ENCODE measurements at regions not wholly inside any gene's neighbourhood (a gene's known extent, or its start where the extent isn't known, plus 50 kb on each side); places are given as distances from the start of the nearest gene placed in this dataset.
A peak's percentile ranks its signal among the peaks of the same experiment; 100 is the strongest.

GRCh38 chr14:34931206-34931605 is 51.6 kb upstream of the SRP54 start:
- DNase-seq (no peak), ATAC-seq (peak in 3 of 4 donors; percentile 18 to 63 (median 48)), FAIRE-seq (no peak)
- no peaks in the 10 kb centered on the region for H3K36me3 ChIP-seq
- TF ChIP-seq CTCF (IDR thresholded peaks at IDR 0.05): no peak
- intact Hi-C loops (cut with DNase I): no loop called here
- no peaks in the 10 kb centered on the region for H3K27me3 ChIP-seq
- no peak overlapping the region for H3K4me3 ChIP-seq
- H3K4me1 ChIP-seq: no peaks in the 10 kb centered on the region
- no peaks in the 10 kb centered on the region for H3K9me3 ChIP-seq
- 69 to 72% methylated on average over 1 of the region's 1 CpG for WGBS, 2 donors
- H3K27ac ChIP-seq: no peak overlapping the region

- no peak overlapping the region for H3K27ac ChIP-seq
- no peak for FAIRE-seq
These were observed 52.2 kb upstream of the SRP54 start for GRCh38 chr14:34930591-34931091.

GRCh38 chr14:34926552-34926951 is 51.4 kb upstream of the BAZ1A start:
- Histone ChIP-seq H3K36me3 (no peaks in the 10 kb centered on the region), H3K4me1 (no peaks in the 10 kb centered on the region), H3K27me3 (no peaks in the 10 kb centered on the region), H3K9me3 (no peaks in the 10 kb centered on the region), H3K4me3 (no peak overlapping the region), H3K27ac (no peak overlapping the region)
- WGBS, 2 donors: 59 to 74% methylated on average over 1 of the region's 1 CpG
- no peak for FAIRE-seq
- no peak for ATAC-seq
- TF ChIP-seq CTCF (IDR thresholded peaks at IDR 0.05): no peak
- intact Hi-C loops (cut with DNase I): no loop called here
- DNase-seq: no peak

More at GRCh38 chr14:34930591-34931091, 52.2 kb upstream of the SRP54 start:
- Histone ChIP-seq H3K9me3 (no peaks in the 10 kb centered on the region), H3K36me3 (no peaks in the 10 kb centered on the region), H3K27me3 (no peaks in the 10 kb centered on the region), H3K4me3 (no peak overlapping the region), H3K4me1 (no peaks in the 10 kb centered on the region)
- WGBS, 2 donors: 70 to 78% methylated on average over 4 of the region's 4 CpGs
- intact Hi-C loops (cut with DNase I): no loop called here
- ATAC-seq (peak in 1 of 4 donors; percentile 47), DNase-seq (no peak)
- no peak for TF ChIP-seq CTCF (IDR thresholded peaks at IDR 0.05)

Measured in pancreas (tissue), 10 donors.